ENCODE measurements at regions not wholly inside any gene's neighbourhood (a gene's known extent, or its start where the extent isn't known, plus 50 kb on each side); places are given as distances from the start of the nearest gene placed in this dataset.

GRCh38 chr5:84825606-84826005, 440.9 kb upstream of the EDIL3 start:
- TF ChIP-seq CTCF (IDR thresholded peaks at IDR 0.05) (no peak), POLR2A (IDR thresholded peaks at IDR 0.05) (no peak), EP300 (IDR thresholded peaks at IDR 0.05) (no peak)

All from ovary (tissue), 3 donors.